ENCODE measurements at regions not wholly inside any gene's neighbourhood (a gene's known extent, or its start where the extent isn't known, plus 50 kb on each side); places are given as distances from the start of the nearest gene placed in this dataset.

DNA sequence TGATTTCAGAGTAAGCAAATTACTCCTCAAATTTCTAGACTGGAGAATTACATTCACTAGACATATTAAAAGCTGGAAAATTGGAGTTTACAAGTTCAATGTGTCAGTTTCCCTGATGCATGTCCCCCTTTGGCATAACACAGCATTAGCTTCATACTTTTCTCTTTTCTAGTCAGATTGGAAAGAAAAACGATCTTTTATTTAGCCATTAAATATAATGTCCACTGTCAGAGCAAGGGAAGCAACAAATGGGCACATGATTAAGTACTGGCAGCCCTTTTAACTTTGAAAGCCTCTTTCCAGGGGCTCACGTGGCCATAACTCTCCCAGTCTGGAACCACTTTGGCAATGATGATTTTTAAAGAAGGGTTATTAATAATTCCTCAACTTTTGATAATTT lies 203.3 kb downstream of the KCNN2 start:
- no peaks in the 10 kb centered on the region for H3K4me1 ChIP-seq
- no peaks in the 10 kb centered on the region for H3K9me3 ChIP-seq
- no peaks in the 10 kb centered on the region for H3K27me3 ChIP-seq
- H3K4me3 ChIP-seq (ENCODE audit: low read depth, low read length) = no peak overlapping the region
- DNase-seq = no peak
- TF ChIP-seq CTCF (IDR thresholded peaks at IDR 0.05; ENCODE audit: low read depth, low read length) = no peak
- no peaks in the 10 kb centered on the region for H3K36me3 ChIP-seq

- Histone ChIP-seq H3K4me3 (ENCODE audit: low read depth, low read length) (no peak overlapping the region), H3K9me3 (no peaks in the 10 kb centered on the region), H3K36me3 (no peaks in the 10 kb centered on the region), H3K4me1 (no peaks in the 10 kb centered on the region), H3K27me3 (no peaks in the 10 kb centered on the region)
- no peak for TF ChIP-seq CTCF (IDR thresholded peaks at IDR 0.05; ENCODE audit: low read depth, low read length)
- no peak for DNase-seq
These were observed 199.5 kb downstream of the KCNN2 start for GRCh38 chr5:114561415-114561814.

Data from BE2C (cell line).